HG03442 (cell line): ENCODE measurements at regions not wholly inside any gene's neighbourhood (a gene's known extent, or its start where the extent isn't known, plus 50 kb on each side); places are given as distances from the start of the nearest gene placed in this dataset.
"Not testable (repeated sequence)": the region's sequence is repeated elsewhere in the genome, so short reads cannot be mapped to it uniquely, and the experiment has no call there.

ENCODE experiments used
- ATAC-seq: cut with Tn5 transposase; IDR thresholded peaks from one replicate; pipeline ENCODE4 v1.9.1; 2021; ENCODE audit warnings: mild to moderate bottlenecking, moderate library complexity; ENCODE audit not compliant: unreplicated experiment

DNA sequence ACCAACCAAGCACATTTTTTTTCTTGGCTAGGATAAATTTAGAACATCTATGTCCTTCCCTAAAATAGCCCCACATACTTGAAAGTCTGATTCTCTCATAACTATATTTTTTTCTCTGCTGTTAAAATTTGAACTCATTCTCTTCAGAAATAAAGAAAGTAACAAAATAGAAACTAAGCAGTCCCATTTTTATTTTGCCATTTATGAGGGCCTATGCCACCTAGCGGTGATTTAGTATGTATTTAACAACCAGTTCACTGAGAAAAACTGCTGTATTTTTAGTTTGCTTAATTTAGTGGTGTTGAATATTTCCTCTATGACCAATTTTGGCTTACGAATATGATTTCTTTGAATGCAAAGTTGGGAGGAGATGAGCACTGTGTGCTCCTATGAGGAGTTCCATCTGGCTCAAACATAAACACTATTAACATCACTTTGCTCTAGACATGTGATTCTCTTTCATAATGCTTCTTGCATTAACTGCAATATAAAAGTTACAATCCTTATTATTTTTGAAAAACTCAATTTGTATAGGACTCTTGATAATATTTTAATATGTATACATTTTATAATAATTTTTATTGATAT lies 116.6 kb downstream of the SYT15B start:
- not testable (repeated sequence) for ATAC-seq

DNA sequence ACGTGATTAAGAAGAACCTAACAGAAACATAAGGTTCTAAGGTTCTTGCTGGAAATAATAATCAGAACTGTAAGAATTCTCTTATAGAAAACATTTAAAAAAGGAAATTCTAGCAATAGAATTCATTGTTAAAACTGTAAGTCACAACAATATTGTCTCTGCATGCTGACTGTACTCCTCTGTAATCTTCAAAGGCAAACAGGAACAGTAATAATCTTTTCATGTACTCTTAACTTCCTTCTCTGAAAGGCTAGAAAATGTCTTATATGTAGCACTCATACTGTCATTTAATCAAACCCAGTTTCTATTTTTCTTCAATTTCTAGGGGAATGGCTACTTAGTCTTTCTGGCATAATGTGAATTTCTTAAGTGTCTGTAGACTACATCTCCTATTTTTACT lies 103.5 kb upstream of the AGAP9 start:
- not testable (repeated sequence) for ATAC-seq

DNA sequence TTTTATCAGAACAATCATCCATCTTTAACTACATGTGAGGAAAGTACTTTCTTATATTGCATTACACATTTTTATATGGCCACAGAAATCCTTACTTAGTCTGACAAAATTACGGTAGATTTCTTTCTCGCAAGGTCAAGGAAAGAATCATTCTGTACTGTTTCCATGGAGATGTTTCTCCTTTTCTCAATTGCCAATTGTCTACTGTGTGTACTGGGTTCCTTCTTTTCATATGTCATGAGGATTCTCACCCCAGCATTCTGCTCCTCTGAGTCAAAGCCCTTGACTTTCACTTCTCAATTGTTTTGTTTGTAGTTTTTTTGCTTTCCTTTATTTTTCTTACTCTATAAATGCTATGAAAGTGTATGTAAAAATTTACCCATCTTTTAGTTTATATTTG lies 99.3 kb upstream of the AGAP9 start:
- ATAC-seq: not testable (repeated sequence)

DNA sequence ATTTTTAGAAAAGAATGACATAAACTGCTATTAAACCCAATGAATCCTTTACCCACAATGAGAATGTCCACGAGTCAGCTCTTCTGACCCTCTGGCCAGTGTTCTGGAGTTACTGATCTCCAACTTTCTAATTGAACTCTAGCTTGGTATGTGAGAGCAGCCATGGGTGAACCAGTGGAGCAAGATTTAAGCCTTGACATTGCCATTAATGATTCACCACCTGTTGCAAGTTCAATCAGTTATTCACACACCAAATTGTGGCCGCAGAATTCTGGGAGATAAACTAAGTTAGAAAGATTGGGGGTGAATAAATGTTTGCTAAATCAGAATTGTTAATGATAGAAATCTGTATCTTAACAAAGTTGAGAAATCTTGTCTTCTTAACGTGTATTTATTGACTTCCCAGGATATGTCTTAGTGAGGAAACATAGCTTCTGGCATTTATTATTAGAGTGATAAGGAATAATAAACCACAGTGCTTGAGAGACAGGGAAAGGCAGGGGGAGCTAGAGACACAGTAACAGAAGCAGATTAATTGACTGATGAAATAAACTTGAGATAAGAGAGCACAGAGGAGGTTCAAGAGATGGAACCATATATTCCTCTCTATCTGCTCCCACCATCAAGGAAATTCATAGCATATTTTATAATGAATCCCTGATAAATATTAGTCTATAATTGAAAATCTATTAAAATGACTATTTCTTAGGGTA lies 96.0 kb upstream of the AGAP9 start:
- not testable (repeated sequence) for ATAC-seq

DNA sequence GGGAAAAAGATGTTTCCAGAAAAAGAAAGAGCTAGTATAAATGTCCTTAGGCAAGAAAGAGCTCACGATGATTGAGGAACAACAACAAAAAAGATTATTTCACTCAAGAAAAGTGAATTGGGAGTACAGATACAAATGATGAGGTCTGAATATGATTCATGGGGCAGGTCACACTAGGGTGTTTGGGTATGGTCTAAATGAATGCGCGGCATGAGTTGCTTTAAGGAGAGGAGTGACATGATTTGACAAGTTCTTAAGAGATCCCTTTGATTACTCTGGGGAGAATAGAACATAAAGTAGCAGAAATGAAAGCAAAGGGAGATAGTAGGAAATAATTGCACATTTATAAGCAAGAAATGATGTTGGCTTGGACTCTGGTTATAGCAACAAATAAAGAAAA lies 85.9 kb upstream of the AGAP9 start:
- not testable (repeated sequence) for ATAC-seq

DNA sequence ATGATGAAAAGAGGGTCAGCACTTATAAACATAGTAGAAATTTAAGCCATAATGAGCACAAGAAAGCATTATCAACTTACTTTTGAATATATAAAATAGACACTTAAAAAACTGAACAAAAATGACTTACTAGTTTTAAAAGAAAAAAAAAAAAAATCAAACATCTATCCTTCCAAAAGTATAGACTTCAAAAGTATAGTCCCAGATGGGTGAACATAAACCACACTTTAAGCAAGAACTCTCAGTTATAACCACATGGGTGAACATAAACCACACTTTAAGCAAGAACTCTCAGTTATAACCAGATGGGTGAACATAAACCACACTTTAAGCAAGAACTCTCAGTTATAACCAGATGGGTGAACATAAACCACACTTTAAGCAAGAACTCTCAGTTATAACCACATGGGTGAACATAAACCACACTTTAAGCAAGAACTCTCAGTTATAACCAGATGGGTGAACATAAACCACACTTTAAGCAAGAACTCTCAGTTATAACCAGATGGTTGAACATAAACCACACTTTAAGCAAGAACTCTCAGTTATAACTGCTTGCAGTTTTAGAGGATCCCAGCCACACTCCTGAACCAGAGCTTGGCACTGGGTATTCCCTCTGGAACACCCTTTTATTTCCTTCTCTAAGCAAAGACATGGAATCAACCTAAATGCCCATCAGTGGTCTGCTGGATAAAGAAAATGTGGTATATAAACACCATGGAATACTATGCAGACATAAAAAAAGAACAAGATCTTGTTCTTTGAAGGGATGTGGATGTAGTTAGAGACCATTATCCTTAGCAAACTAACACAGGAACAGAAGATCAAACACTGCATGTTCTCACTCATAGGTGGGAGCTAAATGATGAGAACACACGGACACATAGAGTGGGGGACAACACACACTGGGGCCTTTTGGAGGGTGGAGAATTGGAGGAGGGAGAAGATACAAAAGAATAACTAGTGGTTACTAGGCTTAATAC lies 82.6 kb upstream of the AGAP9 start:
- ATAC-seq: not testable (repeated sequence)

DNA sequence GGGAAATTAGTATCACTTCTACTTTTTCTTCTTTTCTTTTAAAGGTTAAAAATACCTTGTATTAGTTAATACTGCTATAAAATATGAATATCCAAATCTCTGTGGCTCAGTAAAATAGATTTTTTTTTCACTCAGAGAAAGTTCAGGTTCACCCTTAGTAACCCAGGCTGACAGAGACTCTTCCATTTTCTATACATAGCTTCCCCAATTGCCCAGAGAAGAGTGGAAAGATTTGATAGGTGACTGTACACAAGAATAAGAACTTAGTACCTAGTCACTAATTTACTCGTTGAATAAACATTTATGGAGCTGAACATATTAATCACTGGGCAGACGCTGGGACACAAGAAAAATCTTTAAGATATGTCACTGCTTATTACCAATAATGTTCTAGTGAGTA lies 77.2 kb upstream of the AGAP9 start:
- ATAC-seq: not testable (repeated sequence)

DNA sequence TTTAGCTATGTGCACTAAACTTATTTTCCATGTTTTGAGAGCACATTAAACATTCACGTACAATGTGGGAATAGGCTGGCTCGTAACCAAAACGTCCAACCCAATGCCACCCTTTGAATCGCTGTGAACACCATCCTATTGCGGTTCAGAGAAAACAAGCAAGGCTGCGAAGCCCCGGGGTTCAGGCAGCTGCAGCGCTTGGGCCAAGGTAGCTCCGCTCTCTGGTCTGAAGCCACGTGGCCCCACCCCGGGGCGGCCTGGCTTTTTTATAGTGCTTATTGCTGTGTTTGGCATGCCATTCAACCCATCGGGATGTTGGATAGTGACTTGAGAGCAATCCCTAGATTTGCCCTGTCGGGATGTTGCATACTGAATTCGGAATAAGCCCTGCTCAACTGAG lies 76.7 kb upstream of the AGAP9 start:
- not testable (repeated sequence) for ATAC-seq

DNA sequence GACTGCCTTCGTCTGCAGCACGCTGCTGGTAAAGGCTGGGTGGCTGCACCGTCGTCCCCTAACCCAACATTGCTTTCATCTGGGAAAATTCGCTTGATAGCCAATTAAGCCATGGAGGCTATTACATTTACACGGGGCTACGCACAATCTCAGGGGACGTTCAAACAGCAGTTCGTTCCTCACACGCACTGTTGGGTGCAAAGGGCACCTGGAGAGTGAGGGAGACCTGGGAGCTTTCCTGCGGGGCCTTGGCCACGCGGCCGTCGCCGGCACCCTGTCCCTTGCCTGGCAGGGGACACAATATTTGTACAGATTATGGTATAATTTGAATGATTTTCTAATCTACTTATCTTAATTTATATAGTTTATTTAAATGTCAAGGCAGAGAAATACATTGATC lies 76.2 kb upstream of the AGAP9 start:
- not testable (repeated sequence) for ATAC-seq

DNA sequence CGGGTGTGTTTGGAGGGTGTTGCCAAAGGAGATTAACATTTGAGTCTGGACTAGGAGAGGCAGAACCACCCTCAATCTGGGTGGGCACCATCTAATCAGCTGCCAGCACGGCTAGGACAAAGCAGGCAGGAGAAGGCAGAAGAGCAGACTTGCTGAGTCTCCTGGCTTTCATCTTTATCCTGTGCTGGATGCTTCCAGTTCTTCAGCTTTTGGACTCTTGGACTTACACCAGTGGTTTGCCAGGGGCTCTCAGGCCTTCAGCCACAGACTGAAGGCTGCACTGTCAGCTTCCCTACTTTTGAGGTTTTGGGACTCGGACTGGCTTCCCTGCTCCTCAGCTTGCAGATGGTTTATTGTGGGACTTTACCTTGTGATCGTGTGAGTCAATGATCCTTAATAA lies 70.4 kb upstream of the AGAP9 start:
- not testable (repeated sequence) for ATAC-seq

DNA sequence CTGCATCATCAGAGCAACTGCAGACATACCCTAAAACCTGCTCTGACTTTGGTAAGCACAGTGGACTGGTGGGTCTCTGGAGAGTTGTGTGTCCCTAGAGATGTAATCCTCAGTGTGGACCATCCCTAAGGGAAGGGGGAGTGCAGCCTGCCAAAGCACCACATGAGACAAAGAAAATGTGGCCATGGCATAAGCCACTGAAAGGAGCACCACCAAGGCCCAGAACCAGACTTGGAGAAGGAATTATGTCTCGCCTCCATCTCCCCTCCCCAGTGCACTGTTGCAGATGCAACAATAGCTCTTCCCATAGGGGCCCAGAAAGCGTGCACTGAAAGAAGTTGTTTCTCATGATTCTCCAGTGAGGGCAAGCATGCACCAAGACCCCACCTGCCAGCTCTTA lies 69.7 kb upstream of the AGAP9 start:
- ATAC-seq: not testable (repeated sequence)

DNA sequence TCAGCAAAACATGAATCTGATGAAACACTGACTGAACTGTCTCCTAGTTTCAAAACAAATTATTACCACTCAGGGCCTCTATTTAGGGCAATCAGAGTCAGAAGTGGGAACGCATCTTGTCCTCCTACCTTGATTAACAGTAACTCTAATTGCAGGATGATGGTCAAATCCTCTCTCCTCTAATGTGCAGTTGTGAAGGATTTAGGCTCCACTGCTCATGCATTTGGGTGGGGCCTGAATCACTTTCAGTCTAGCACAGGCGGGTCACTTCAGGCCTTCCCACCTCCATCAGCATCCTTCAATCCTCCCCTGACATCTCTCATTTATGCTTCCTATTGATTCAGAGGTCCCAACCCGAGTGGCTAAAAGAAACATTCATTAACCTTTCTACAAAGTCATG lies 67.5 kb upstream of the AGAP9 start:
- ATAC-seq: not testable (repeated sequence)

DNA sequence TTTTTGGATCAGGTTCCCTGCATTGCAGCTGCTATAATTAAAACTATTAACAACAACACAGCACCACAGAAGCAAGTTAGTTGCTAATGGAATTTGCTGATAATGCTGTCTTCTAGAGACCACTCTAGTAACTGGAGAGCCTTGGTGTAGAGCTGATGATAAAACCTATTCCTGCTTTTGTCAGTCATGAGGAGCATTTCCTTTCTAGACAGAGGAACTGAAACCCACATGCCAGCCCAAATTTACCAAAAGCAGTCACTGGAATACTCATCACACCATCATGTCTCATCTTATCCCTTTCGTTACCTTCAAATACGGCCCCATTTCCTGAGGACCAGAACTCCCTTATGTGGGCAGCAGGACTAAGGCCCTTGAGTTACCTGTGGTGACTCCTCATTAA lies 67.1 kb upstream of the AGAP9 start:
- not testable (repeated sequence) for ATAC-seq

DNA sequence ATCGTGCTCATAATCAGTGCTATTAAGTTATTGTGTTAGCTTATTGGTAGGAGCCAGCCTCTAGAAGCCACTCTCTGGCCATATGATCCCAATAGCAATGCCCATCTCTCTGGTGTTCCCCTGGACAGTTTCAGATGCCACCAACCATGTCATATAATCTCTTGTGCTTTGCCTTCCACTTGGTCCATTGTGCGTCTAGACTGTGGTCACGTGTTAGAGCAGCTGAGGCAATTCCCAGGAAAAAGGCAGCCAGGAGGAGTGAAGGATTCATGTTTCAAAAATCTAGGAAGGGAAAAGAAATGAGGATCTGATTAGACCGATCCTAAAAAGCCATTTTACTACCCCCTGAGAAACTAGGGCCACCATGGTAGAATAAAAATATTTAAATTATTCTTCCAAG lies 58.6 kb upstream of the AGAP9 start:
- ATAC-seq: not testable (repeated sequence)

DNA sequence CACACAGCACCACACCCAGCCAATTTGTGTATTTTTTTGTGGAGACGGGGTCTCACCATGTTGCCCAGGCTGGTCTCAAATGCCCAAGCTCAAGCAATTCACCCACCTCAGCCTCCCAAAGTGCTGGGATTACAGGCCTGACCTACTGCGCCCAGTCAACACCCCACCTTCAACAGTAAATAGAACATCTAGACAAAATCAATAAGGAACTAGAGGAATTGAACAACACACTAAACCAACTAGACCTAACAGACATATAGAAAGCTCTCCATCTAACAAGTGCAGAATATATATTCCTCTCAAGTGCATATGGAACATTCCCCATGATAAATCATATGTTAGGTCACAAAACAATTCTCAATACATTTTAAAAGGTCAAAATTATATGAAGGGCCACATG lies 56.6 kb upstream of the AGAP9 start:
- not testable (repeated sequence) for ATAC-seq

DNA sequence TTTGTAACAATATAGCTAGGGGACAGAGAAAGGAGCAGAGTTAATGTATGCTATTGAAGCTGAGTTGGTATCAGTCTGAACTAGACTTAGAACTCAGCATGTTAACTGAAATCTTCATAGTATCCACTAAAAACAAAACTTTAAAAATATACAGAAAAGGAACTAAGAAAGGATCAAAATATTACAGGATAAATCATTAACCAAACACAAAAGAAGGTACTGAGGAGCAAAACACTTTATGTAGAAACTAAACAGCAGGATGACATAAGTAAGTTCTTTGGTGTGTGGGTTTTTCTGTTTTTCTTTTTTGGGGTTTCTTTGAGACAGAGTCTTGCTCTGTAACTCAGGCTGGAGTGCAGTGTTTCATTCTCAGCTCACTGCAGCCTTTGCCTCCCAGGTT lies 55.1 kb upstream of the AGAP9 start:
- peak; percentile 71 for ATAC-seq
